HT-29 (cell line): ENCODE measurements at regions not wholly inside any gene's neighbourhood (a gene's known extent, or its start where the extent isn't known, plus 50 kb on each side); places are given as distances from the start of the nearest gene placed in this dataset.
A peak's percentile ranks its signal among the peaks of the same experiment; 100 is the strongest.
"Not testable (repeated sequence)": the region's sequence is repeated elsewhere in the genome, so short reads cannot be mapped to it uniquely, and the experiment has no call there.

ENCODE experiments used
- DNase-seq: peaks from one replicate; pipeline ENCODE4 v3.0.0-alpha.2; 2015; ENCODE audit warnings: low spot score

DNA sequence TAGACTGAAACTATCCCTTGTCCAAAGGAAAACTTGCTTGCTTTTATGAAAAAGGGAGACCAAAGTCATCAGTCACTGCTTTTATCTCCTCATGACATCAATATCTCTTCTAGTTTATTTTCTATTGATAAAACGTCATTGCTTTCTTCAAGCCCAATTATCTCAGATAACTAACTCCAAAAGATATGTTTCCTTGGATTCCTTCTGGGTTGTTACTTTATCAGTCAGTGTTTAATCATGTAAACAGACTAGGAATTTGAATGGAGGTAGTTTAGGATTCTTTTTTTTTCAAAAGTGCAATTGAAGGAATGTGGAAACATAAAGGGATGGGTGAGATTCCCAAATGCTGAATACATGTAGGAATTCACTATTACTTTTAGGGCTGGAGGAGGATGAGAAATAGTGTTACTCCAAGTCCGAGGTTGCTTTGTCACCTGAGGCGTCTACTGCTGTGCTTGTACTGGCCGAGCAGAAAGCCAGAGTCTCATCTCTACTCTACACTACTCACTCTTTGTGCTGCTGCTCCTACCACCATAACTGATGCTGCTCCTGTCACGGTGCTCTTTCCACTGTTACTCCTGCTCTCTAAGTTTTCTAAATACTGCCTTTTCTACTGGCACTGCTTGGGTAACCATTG, 1697.1 kb upstream of the NUDT12 start:
- no peak for DNase-seq

- no peak for DNase-seq
These were observed 1676.0 kb upstream of the NUDT12 start for GRCh38 chr5:105238561-105238960.

GRCh38 chr5:105230516-105231157, 1668.0 kb upstream of the NUDT12 start:
- no peak for DNase-seq

DNA sequence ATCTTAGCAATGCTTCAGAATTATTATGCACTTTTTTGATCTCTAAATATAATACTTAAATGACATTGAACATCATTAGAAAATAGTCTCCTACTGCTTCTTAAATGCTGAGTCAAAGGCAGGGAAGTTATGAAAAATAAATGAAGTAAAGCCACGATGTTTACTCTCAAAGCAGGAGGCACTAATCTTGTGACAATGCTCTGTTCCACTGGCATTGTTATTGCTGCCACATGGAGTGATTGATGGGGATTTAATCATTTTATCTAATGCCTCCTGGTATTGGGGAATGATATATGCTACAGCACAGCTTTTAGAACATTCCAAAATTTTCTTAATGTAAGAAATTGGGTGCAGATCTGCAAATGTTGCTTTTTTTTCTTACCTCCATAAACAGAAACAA, 1655.4 kb upstream of the NUDT12 start:
- no peak for DNase-seq

- no peak for DNase-seq
These were observed 1650.5 kb upstream of the NUDT12 start for GRCh38 chr5:105213078-105213477.

DNA sequence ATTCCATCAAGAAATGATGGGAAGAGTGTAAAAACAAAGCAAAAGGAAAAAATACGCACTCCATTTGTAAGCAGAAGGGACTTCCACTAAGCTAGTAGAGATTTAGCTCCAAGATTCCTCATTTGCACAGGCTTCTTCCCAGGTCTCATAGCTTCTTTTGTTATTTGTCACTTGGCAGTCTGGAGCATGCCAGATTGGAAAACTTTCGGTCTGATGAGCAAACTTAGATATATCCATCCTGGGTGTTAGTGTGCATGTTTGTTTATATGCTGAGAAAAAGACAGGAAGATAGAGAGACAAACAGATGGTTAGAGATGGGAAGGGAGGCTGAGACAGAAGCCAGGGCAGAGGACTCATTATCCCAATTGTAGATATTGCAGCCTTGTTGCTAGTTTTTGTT, 1644.5 kb upstream of the NUDT12 start:
- no peak for DNase-seq

- no peak for DNase-seq
These were observed 1634.9 kb upstream of the NUDT12 start for GRCh38 chr5:105197531-105197930.

DNA sequence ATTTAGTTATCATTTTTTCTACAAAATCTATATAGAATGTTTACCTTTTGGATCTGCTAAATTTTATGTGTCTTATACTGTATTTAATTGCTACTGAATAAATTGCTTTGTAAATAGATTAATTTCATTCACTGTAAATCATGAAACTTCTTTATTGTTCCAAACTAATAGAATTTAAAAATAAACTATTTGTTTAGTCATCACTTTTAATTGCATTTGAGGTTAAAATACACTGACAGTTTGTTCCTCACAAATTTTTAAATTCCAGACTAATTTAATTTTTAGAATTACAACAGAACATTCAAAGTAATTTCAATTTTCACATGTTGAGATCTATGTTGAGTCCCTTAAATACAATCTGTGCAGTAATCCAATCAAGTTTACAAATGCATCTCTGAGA, 1633.2 kb upstream of the NUDT12 start:
- DNase-seq = no peak

GRCh38 chr5:105172918-105173317, 1610.3 kb upstream of the NUDT12 start:
- no peak for DNase-seq

GRCh38 chr5:105168806-105169205, 1606.2 kb upstream of the NUDT12 start:
- no peak for DNase-seq

DNA sequence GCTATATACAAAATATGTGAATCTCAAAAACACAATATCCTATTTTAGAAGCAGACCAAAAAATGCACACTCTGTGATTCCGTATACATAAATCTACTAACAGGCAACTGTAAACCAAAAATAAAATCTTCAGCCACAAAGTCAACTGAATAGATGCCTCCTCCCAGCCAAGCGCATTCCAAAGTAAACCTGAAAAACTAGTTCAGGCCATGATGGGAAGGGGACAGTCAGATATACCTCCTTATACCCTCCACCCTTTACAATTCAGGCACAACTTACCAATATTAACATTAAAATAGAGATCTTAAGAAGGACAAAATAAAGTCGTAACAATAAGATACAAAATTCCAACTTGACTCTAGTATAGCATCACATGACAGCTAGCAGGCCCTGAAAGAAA, 1604.5 kb upstream of the NUDT12 start:
- DNase-seq = no peak

GRCh38 chr5:105163547-105163946, 1601.0 kb upstream of the NUDT12 start:
- no peak for DNase-seq

- DNase-seq = not testable (repeated sequence)
These were observed 1600.0 kb upstream of the NUDT12 start for GRCh38 chr5:105162557-105162956.

- DNase-seq = no peak
These were observed 1595.9 kb upstream of the NUDT12 start for GRCh38 chr5:105158526-105158925.

GRCh38 chr5:105150323-105150722, 1587.7 kb upstream of the NUDT12 start:
- no peak for DNase-seq

DNA sequence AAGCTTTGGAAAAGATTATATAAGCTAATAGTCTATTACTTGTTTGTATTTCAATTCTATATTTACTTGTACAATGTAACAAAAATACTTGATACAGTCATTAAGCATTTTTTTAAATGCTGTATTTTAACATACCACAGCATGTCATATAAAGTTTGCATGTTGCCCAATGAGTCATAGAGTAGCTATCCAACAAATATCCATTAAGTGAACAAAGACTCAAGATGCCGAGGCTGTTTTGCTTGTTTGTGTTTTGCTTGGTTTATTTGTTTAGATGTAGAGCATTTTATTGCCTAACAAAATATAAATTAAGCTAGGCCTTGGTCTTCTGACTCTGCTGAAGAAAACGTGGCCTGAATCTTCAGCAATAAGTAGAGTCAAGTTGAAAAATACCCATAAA, 1584.3 kb upstream of the NUDT12 start:
- DNase-seq = no peak

- no peak for DNase-seq
These were observed 1582.6 kb upstream of the NUDT12 start for GRCh38 chr5:105145152-105145551.

DNA sequence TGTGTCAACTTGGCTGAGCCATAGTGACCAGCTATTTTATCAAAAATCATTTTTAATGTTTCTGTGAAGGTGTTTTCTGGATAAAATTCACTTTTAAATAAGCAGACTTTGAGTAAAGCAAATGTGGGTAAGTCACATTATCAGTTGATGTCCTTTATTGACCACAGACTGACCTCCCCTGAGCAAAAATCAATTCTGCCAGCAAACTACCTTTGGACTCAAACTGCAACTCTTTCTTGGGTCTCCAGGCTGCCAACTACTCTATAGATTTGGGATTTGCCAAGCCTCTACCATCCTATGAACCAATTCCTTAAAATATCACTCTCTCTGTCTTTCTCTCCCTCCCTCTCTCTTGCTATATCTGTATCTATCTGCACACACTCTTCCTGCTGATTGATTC, 1571.7 kb upstream of the NUDT12 start:
- DNase-seq = no peak

DNA sequence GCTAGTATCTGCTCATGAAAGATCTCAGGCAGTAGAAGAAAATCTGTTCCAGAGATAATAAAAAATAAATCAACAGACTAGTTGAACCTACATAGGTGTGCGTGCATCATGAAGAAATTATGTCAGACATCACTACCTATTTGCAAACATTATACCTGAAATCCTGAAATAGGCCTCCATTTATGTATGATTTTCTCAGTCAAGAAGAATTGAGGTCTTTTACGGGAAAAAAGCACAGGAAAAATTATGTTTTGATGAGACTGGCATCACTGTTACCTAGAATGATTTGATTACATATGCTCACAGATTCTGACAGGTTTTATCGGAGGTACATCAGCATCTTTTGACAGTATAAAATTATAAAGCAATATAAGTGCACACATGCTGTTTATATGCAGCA, 1570.5 kb upstream of the NUDT12 start:
- no peak for DNase-seq

- DNase-seq = no peak
These were observed 1570.0 kb upstream of the NUDT12 start for GRCh38 chr5:105132581-105132980.

GRCh38 chr5:105131045-105131444, 1568.5 kb upstream of the NUDT12 start:
- DNase-seq = no peak

GRCh38 chr5:105101577-105101976, 1539.0 kb upstream of the NUDT12 start:
- no peak for DNase-seq

- DNase-seq = no peak
These were observed 1526.4 kb upstream of the NUDT12 start for GRCh38 chr5:105088961-105089360.

GRCh38 chr5:105088102-105088501, 1525.5 kb upstream of the NUDT12 start:
- peak; percentile 8 for DNase-seq
